ENCODE measurements at regions not wholly inside any gene's neighbourhood (a gene's known extent, or its start where the extent isn't known, plus 50 kb on each side); places are given as distances from the start of the nearest gene placed in this dataset.

DNA sequence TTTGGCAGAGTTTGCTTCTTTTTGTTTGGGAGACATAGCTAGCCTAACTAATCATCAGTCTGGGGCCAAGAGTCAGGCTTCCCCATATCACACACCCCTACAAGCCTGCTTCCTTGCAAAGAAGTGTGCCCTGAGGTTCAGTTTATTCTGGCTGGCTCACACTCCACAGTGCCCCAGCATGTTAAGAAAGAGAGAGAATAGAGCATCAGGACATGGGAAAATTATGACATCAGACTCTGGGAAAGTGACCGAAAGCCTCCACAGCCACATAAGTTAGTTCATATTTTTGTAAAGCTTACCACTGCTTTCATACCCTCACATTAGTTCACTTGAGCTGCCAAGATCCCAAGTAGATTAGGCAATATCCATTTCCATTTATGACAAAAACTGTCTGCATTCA lies 63.0 kb upstream of the CFAP161 start:
- no peak overlapping the region for H2AFZ ChIP-seq (ENCODE audit: low read length)
- no peak overlapping the region for H3K9ac ChIP-seq (ENCODE audit: low read length)
- H3K4me1 ChIP-seq (ENCODE audit: insufficient read depth, low read length): no peaks in the 10 kb centered on the region
- H3K79me2 ChIP-seq (ENCODE audit: low read length): no peaks in the 10 kb centered on the region
- no peaks in the 10 kb centered on the region for H3F3A ChIP-seq (ENCODE audit: low read length, unreplicated experiment)
- intact Hi-C loops (cut with micrococcal nuclease): no loop called here
- H3K27ac ChIP-seq (ENCODE audit: low read length): no peak overlapping the region
- H3K9me3 ChIP-seq (ENCODE audit: low read length): no peaks in the 10 kb centered on the region
- TF ChIP-seq EZH2phosphoT487 (IDR thresholded peaks at IDR 0.05; ENCODE audit: borderline replicate concordance, low read length) (no peak), EZH2 (IDR thresholded peaks at IDR 0.05; ENCODE audit: low read length, unreplicated experiment) (no peak)
- TF ChIP-seq, protein P1, sequence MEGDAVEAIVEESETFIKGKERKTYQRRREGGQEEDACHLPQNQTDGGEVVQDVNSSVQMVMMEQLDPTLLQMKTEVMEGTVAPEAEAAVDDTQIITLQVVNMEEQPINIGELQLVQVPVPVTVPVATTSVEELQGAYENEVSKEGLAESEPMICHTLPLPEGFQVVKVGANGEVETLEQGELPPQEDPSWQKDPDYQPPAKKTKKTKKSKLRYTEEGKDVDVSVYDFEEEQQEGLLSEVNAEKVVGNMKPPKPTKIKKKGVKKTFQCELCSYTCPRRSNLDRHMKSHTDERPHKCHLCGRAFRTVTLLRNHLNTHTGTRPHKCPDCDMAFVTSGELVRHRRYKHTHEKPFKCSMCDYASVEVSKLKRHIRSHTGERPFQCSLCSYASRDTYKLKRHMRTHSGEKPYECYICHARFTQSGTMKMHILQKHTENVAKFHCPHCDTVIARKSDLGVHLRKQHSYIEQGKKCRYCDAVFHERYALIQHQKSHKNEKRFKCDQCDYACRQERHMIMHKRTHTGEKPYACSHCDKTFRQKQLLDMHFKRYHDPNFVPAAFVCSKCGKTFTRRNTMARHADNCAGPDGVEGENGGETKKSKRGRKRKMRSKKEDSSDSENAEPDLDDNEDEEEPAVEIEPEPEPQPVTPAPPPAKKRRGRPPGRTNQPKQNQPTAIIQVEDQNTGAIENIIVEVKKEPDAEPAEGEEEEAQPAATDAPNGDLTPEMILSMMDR (conservative IDR thresholded peaks at IDR 0.05; ENCODE audit: low read depth, low read length): no peak
- POLR2A ChIA-PET (ENCODE audit: unreplicated experiment): no interaction called here
- no peak overlapping the region for H3K4me3 ChIP-seq (ENCODE audit: low read length)
- no peaks in the 10 kb centered on the region for H3K36me3 ChIP-seq (ENCODE audit: low read depth, low read length)
- DNase-seq (no peak), ATAC-seq (no peak)
- H4K20me1 ChIP-seq (ENCODE audit: low read length): no peaks in the 10 kb centered on the region
- BruUV-seq (replicated peaks): no TSS peak
- no peaks in the 10 kb centered on the region for H3K27me3 ChIP-seq (ENCODE audit: low read length)
- H3K4me2 ChIP-seq (ENCODE audit: low read length): no peak overlapping the region
- CTCF ChIA-PET: no interaction called here
- no peaks in the 10 kb centered on the region for H3K9me2 ChIP-seq (replicated peaks; ENCODE audit: low read length)

DNA sequence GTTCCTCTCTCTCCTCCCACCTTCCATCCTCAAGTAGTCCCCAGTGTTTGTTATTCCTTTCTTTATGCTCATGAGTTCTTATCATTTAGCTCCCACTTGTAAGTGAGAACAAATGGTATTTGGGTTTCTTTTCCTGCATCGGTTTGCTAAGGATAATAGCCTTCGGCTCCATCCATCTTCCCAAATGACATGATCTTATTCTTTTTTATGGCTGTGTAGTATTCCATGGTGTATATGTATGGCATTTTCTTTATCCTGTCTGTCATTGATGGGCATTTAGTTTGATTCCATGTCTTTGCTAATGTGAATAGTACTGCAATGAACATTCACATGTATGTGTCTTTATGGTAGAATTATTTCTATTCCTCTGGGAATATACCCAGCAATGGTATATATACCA lies 62.4 kb upstream of the CFAP161 start:
- POLR2A ChIA-PET (ENCODE audit: unreplicated experiment): no interaction called here
- no TSS peak for BruUV-seq (replicated peaks)
- Histone ChIP-seq H3K9me2 (replicated peaks; ENCODE audit: low read length) (no peaks in the 10 kb centered on the region), H2AFZ (ENCODE audit: low read length) (no peak overlapping the region), H3K4me1 (ENCODE audit: insufficient read depth, low read length) (no peaks in the 10 kb centered on the region), H3K9ac (ENCODE audit: low read length) (no peak overlapping the region), H3K4me2 (ENCODE audit: low read length) (no peak overlapping the region), H3K27me3 (ENCODE audit: low read length) (no peaks in the 10 kb centered on the region), H4K20me1 (ENCODE audit: low read length) (no peaks in the 10 kb centered on the region), H3K79me2 (ENCODE audit: low read length) (no peaks in the 10 kb centered on the region), H3K36me3 (ENCODE audit: low read depth, low read length) (no peaks in the 10 kb centered on the region), H3F3A (ENCODE audit: low read length, unreplicated experiment) (no peaks in the 10 kb centered on the region), H3K9me3 (ENCODE audit: low read length) (no peaks in the 10 kb centered on the region), H3K4me3 (ENCODE audit: low read length) (no peak overlapping the region), H3K27ac (ENCODE audit: low read length) (no peak overlapping the region)
- DNase-seq: no peak
- TF ChIP-seq EZH2 (IDR thresholded peaks at IDR 0.05; ENCODE audit: low read length, unreplicated experiment) (no peak), EZH2phosphoT487 (IDR thresholded peaks at IDR 0.05; ENCODE audit: borderline replicate concordance, low read length) (no peak)
- TF ChIP-seq, protein P1 (conservative IDR thresholded peaks at IDR 0.05; ENCODE audit: low read depth, low read length): no peak
- intact Hi-C loops (cut with micrococcal nuclease): no loop called here
- ATAC-seq: no peak
- CTCF ChIA-PET: no interaction called here

DNA sequence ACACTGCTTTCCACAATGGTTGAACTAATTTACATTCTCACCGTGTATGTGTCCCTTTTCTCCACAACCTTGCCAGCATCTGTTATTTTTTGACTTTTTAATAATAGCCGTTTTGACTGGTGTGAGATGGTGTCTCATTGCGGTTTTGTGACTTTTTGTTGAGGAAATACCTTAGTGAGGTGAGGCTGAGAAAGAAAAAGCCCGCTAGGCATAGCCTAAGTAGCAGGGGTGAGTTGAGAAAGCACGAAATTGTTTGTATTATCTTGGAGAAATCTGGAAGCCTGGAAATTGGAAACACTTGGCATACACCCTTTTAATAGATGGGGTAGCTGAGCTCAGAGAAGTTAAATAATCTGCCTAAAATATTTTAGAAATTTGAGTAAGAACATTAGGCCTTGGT lies 61.5 kb upstream of the CFAP161 start:
- no TSS peak for BruUV-seq (replicated peaks)
- Histone ChIP-seq H3K9ac (ENCODE audit: low read length) (no peak overlapping the region), H4K20me1 (ENCODE audit: low read length) (no peaks in the 10 kb centered on the region), H3K27ac (ENCODE audit: low read length) (no peak overlapping the region), H3K4me1 (ENCODE audit: insufficient read depth, low read length) (no peaks in the 10 kb centered on the region), H2AFZ (ENCODE audit: low read length) (no peak overlapping the region), H3K4me3 (ENCODE audit: low read length) (no peak overlapping the region), H3K79me2 (ENCODE audit: low read length) (no peaks in the 10 kb centered on the region), H3K9me3 (ENCODE audit: low read length) (no peaks in the 10 kb centered on the region), H3K27me3 (ENCODE audit: low read length) (no peaks in the 10 kb centered on the region), H3F3A (ENCODE audit: low read length, unreplicated experiment) (no peaks in the 10 kb centered on the region), H3K4me2 (ENCODE audit: low read length) (no peak overlapping the region), H3K9me2 (replicated peaks; ENCODE audit: low read length) (no peaks in the 10 kb centered on the region), H3K36me3 (ENCODE audit: low read depth, low read length) (no peaks in the 10 kb centered on the region)
- peak; percentile 10 for DNase-seq
- TF ChIP-seq EZH2phosphoT487 (IDR thresholded peaks at IDR 0.05; ENCODE audit: borderline replicate concordance, low read length) (no peak), EZH2 (IDR thresholded peaks at IDR 0.05; ENCODE audit: low read length, unreplicated experiment) (no peak)
- TF ChIP-seq, protein P1 (conservative IDR thresholded peaks at IDR 0.05; ENCODE audit: low read depth, low read length): no peak
- ChIA-PET POLR2A (ENCODE audit: unreplicated experiment) (no interaction called here), CTCF (no interaction called here)
- intact Hi-C loops (cut with micrococcal nuclease): no loop called here
- no peak for ATAC-seq

Measured in PC-3 (cell line).